AML-193 (cell line): ENCODE measurements at regions not wholly inside any gene's neighbourhood (a gene's known extent, or its start where the extent isn't known, plus 50 kb on each side); places are given as distances from the start of the nearest gene placed in this dataset.

ENCODE experiments used
- DNase-seq, 2 experiments: peaks; one replicate each; lab custom pipeline; 2025; lab: John Stamatoyannopoulos, UW

- DNase-seq: no peak
Measured at GRCh38 chr4:24244663-24245490, 339.5 kb downstream of the DHX15 start.

- DNase-seq: no peak
Measured at GRCh38 chr4:24243641-24244040, 340.7 kb downstream of the DHX15 start.

GRCh38 chr4:24241511-24241910 is 342.8 kb downstream of the DHX15 start:
- DNase-seq: no peak

GRCh38 chr4:24240655-24241054 is 343.7 kb downstream of the DHX15 start:
- DNase-seq: no peak

GRCh38 chr4:24237709-24238108 is 346.6 kb downstream of the DHX15 start:
- no peak for DNase-seq

- no peak for DNase-seq
Measured at GRCh38 chr4:24236532-24236931, 346.7 kb upstream of the PPARGC1A start.

- DNase-seq: no peak
Measured at GRCh38 chr4:24236120-24236519, 346.3 kb upstream of the PPARGC1A start.

- DNase-seq: no peak
Measured at GRCh38 chr4:24235618-24236017, 345.8 kb upstream of the PPARGC1A start.

- no peak for DNase-seq
Measured at GRCh38 chr4:24234288-24234848, 344.5 kb upstream of the PPARGC1A start.

GRCh38 chr4:24230955-24231354 is 341.1 kb upstream of the PPARGC1A start:
- DNase-seq: no peak

GRCh38 chr4:24229978-24230377 is 340.1 kb upstream of the PPARGC1A start:
- no peak for DNase-seq

GRCh38 chr4:24228692-24229091 is 338.8 kb upstream of the PPARGC1A start:
- DNase-seq: no peak

- DNase-seq: no peak
Measured at GRCh38 chr4:24226667-24227066, 336.8 kb upstream of the PPARGC1A start.

- DNase-seq: no peak
Measured at GRCh38 chr4:24226023-24226422, 336.2 kb upstream of the PPARGC1A start.

- no peak for DNase-seq
Measured at GRCh38 chr4:24224446-24224845, 334.6 kb upstream of the PPARGC1A start.

GRCh38 chr4:24219209-24219608 is 329.4 kb upstream of the PPARGC1A start:
- DNase-seq: no peak

GRCh38 chr4:24218566-24218965 is 328.7 kb upstream of the PPARGC1A start:
- no peak for DNase-seq

GRCh38 chr4:24214796-24215195 is 324.9 kb upstream of the PPARGC1A start:
- no peak for DNase-seq

GRCh38 chr4:24213961-24214360 is 324.1 kb upstream of the PPARGC1A start:
- no peak for DNase-seq

- no peak for DNase-seq
Measured at GRCh38 chr4:24212642-24213041, 322.8 kb upstream of the PPARGC1A start.

- no peak for DNase-seq
Measured at GRCh38 chr4:24211856-24212255, 322.0 kb upstream of the PPARGC1A start.

GRCh38 chr4:24210332-24210902 is 320.6 kb upstream of the PPARGC1A start:
- DNase-seq: no peak

- no peak for DNase-seq
Measured at GRCh38 chr4:24209906-24210305, 320.1 kb upstream of the PPARGC1A start.
